ENCODE measurements at regions not wholly inside any gene's neighbourhood (a gene's known extent, or its start where the extent isn't known, plus 50 kb on each side); places are given as distances from the start of the nearest gene placed in this dataset.

- no peak for DNase-seq (ENCODE audit: low read depth, low spot score)
- Histone ChIP-seq H3K4me3 (ENCODE audit: control insufficient read depth in 2 of 3, extremely low read depth in 1 of 3, insufficient read depth in 2 of 3, low read depth in 1 of 3, low read length in 3 of 3) (no peak overlapping the region), H3K9me3 (ENCODE audit: control insufficient read depth, low read depth, low read length) (no peaks in the 10 kb centered on the region), H3K4me2 (ENCODE audit: control insufficient read depth, extremely low read depth, insufficient read depth, low read depth, low read length) (no peak overlapping the region), H3K9ac (ENCODE audit: control insufficient read depth, extremely low read depth, insufficient read depth, low read length) (no peak overlapping the region), H3K27ac (ENCODE audit: control insufficient read depth, insufficient read depth, low read length) (no peak overlapping the region), H2AFZ (ENCODE audit: control insufficient read depth, low read length) (no peak overlapping the region), H3K4me1 (ENCODE audit: control insufficient read depth, extremely low read depth, insufficient read depth, low read length) (no peaks in the 10 kb centered on the region), H3K27me3 (ENCODE audit: control insufficient read depth, extremely low read depth, insufficient read depth, low read length) (peaks cover 17% of the 10 kb centered on the region), H4K20me1 (ENCODE audit: control insufficient read depth, extremely low read depth, insufficient read depth, low read length) (no peaks in the 10 kb centered on the region), H3K79me2 (ENCODE audit: control insufficient read depth, insufficient read depth, low read length) (no peaks in the 10 kb centered on the region), H3K36me3 (ENCODE audit: control insufficient read depth in 2 of 2, extremely low read depth in 1 of 2, insufficient read depth in 2 of 2, low read length in 2 of 2) (no peaks in the 10 kb centered on the region), H3K9me1 (ENCODE audit: control insufficient read depth, extremely low read depth, insufficient read depth, low read length) (no peaks in the 10 kb centered on the region)
- no peak for FAIRE-seq
- dilution Hi-C loops (cut with MboI; ENCODE audit: extremely low pct_ligation_motif_present, low sequenced_read_pairs), result no loop called here
- TF ChIP-seq EZH2 (IDR thresholded peaks at IDR 0.05; ENCODE audit: low read length), result no peak
- no peak for TF ChIP-seq CTCF (optimal IDR thresholded peaks at IDR 0.05 in 1 of 3, IDR thresholded peaks at IDR 0.05 in 1 of 3, conservative IDR thresholded peaks at IDR 0.05 in 1 of 3; ENCODE audit: extremely low read depth in 1 of 3, insufficient read depth in 2 of 3, low read length in 3 of 3)
Observed at GRCh38 chr9:96161819-96162218, 140.2 kb downstream of the HSD17B3 start.

DNA sequence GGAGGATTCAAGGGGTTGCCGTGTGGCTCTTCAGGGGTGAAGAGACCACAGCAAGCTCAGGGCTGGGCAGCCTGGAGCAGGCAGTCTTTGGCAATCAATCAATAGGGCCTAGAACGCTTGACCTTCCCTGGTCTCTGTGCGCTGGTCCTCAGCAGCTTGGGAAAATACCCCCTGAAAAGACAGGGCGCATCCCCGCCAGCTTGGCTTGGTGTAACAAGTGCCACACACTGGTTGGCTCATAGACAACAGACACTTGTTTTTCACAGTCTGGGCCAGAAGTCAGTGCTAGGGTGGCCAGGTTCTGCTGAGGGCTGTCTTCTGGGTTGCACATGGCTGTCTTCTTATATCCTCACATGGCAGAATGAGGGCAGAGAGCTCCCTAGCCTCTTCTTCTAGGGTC, 141.1 kb downstream of the HSD17B3 start:
- no peak for DNase-seq (ENCODE audit: low read depth, low spot score)
- H3K27me3 ChIP-seq (ENCODE audit: control insufficient read depth, extremely low read depth, insufficient read depth, low read length), result peaks cover 17% of the 10 kb centered on the region
- dilution Hi-C loops (cut with MboI; ENCODE audit: extremely low pct_ligation_motif_present, low sequenced_read_pairs), result no loop called here

More for the DNA sequence above, 141.1 kb downstream of the HSD17B3 start:
- H3K4me3 ChIP-seq (ENCODE audit: control insufficient read depth in 2 of 3, extremely low read depth in 1 of 3, insufficient read depth in 2 of 3, low read depth in 1 of 3, low read length in 3 of 3), result no peak overlapping the region
- H3K9me3 ChIP-seq (ENCODE audit: control insufficient read depth, low read depth, low read length), result no peaks in the 10 kb centered on the region
- no peaks in the 10 kb centered on the region for H3K4me1 ChIP-seq (ENCODE audit: control insufficient read depth, extremely low read depth, insufficient read depth, low read length)
- TF ChIP-seq EZH2 (IDR thresholded peaks at IDR 0.05; ENCODE audit: low read length) (no peak), CTCF (optimal IDR thresholded peaks at IDR 0.05 in 1 of 3, IDR thresholded peaks at IDR 0.05 in 1 of 3, conservative IDR thresholded peaks at IDR 0.05 in 1 of 3; ENCODE audit: extremely low read depth in 1 of 3, insufficient read depth in 2 of 3, low read length in 3 of 3) (no peak)
- no peak overlapping the region for H3K4me2 ChIP-seq (ENCODE audit: control insufficient read depth, extremely low read depth, insufficient read depth, low read depth, low read length)
- H3K9ac ChIP-seq (ENCODE audit: control insufficient read depth, extremely low read depth, insufficient read depth, low read length), result no peak overlapping the region
- no peaks in the 10 kb centered on the region for H3K79me2 ChIP-seq (ENCODE audit: control insufficient read depth, insufficient read depth, low read length)
- no peaks in the 10 kb centered on the region for H3K9me1 ChIP-seq (ENCODE audit: control insufficient read depth, extremely low read depth, insufficient read depth, low read length)
- no peak overlapping the region for H3K27ac ChIP-seq (ENCODE audit: control insufficient read depth, insufficient read depth, low read length)
- no peaks in the 10 kb centered on the region for H4K20me1 ChIP-seq (ENCODE audit: control insufficient read depth, extremely low read depth, insufficient read depth, low read length)
- no peak for FAIRE-seq
- no peaks in the 10 kb centered on the region for H3K36me3 ChIP-seq (ENCODE audit: control insufficient read depth in 2 of 2, extremely low read depth in 1 of 2, insufficient read depth in 2 of 2, low read length in 2 of 2)
- no peak overlapping the region for H2AFZ ChIP-seq (ENCODE audit: control insufficient read depth, low read length)

All from keratinocyte (primary cell).